Activated CD8-positive, alpha-beta memory T cell treated with anti-CD3 and anti-CD28 coated beads, Interleukin-2, amount 50 U/mL, for 4 hours (primary cell): ENCODE measurements at regions not wholly inside any gene's neighbourhood (a gene's known extent, or its start where the extent isn't known, plus 50 kb on each side); places are given as distances from the start of the nearest gene placed in this dataset.
"Not testable (repeated sequence)": the region's sequence is repeated elsewhere in the genome, so short reads cannot be mapped to it uniquely, and the experiment has no call there.

Experiments used
- DNase-seq: peaks from one replicate; pipeline ENCODE4 v3.0.0-alpha.2; 2020

- no peak for DNase-seq
Measured at GRCh38 chr7:17020250-17020649, 138.5 kb upstream of the AGR3 start.

- DNase-seq, result no peak
Measured at GRCh38 chr7:17021205-17021604, 139.4 kb upstream of the AGR3 start.

- DNase-seq, result no peak
Measured at GRCh38 chr7:17022920-17023319, 141.1 kb upstream of the AGR3 start.

- DNase-seq, result no peak
Measured at GRCh38 chr7:17026269-17026668, 144.5 kb upstream of the AGR3 start.

GRCh38 chr7:17027143-17027788 lies 145.5 kb upstream of the AGR3 start:
- no peak for DNase-seq

- DNase-seq, result no peak
Measured at GRCh38 chr7:17027789-17028152, 146.0 kb upstream of the AGR3 start.

- no peak for DNase-seq
Measured at GRCh38 chr7:17029150-17029549, 147.4 kb upstream of the AGR3 start.

- DNase-seq, result no peak
Measured at GRCh38 chr7:17030559-17030958, 148.8 kb upstream of the AGR3 start.

GRCh38 chr7:17031906-17032551 lies 150.2 kb upstream of the AGR3 start:
- no peak for DNase-seq

- no peak for DNase-seq
Measured at GRCh38 chr7:17033245-17033644, 151.5 kb upstream of the AGR3 start.

GRCh38 chr7:17036584-17036983 lies 154.8 kb upstream of the AGR3 start:
- no peak for DNase-seq

- no peak for DNase-seq
Measured at GRCh38 chr7:17037356-17037755, 155.6 kb upstream of the AGR3 start.

GRCh38 chr7:17038160-17038782 lies 156.5 kb upstream of the AGR3 start:
- DNase-seq, result no peak

- DNase-seq, result no peak
Measured at GRCh38 chr7:17038783-17039170, 157.0 kb upstream of the AGR3 start.

GRCh38 chr7:17039372-17039771 lies 157.6 kb upstream of the AGR3 start:
- no peak for DNase-seq

GRCh38 chr7:17040716-17041115 lies 158.9 kb upstream of the AGR3 start:
- DNase-seq, result no peak

- no peak for DNase-seq
Measured at GRCh38 chr7:17041324-17041723, 159.5 kb upstream of the AGR3 start.

GRCh38 chr7:17042211-17042610 lies 160.4 kb upstream of the AGR3 start:
- DNase-seq, result no peak

GRCh38 chr7:17043012-17043877 lies 161.5 kb upstream of the AGR3 start:
- DNase-seq, result no peak

- no peak for DNase-seq
Measured at GRCh38 chr7:17044396-17044795, 162.6 kb upstream of the AGR3 start.

- DNase-seq, result no peak
Measured at GRCh38 chr7:17044861-17045260, 163.1 kb upstream of the AGR3 start.

GRCh38 chr7:17046259-17046658 lies 164.5 kb upstream of the AGR3 start:
- DNase-seq, result no peak

GRCh38 chr7:17046666-17047065 lies 164.9 kb upstream of the AGR3 start:
- DNase-seq, result no peak

GRCh38 chr7:17053164-17053563 lies 171.4 kb upstream of the AGR3 start:
- DNase-seq, result not testable (repeated sequence)
